Breast epithelium (tissue), 4 donors: ENCODE measurements at regions not wholly inside any gene's neighbourhood (a gene's known extent, or its start where the extent isn't known, plus 50 kb on each side); places are given as distances from the start of the nearest gene placed in this dataset.

Source experiments
- DNase-seq, 2 donors: peaks; one replicate each; pipeline ENCODE4 v3.0.0-alpha.2; 2019; ENCODE audit warnings: low spot score in 2 of 2
- H3K27ac ChIP-seq, 2 donors: fragments of 200-600 bp; sonication (generic) in 1 of 2; one replicate each; pipeline ENCODE4 v1.5.1; 2016 to 2019; ENCODE audit warnings: mild to moderate bottlenecking in 1 of 2
- H3K27me3 ChIP-seq, 2 donors: fragments of 200-600 bp; sonication (generic) in 1 of 2; one replicate each; pipeline versions ENCODE4 v1.5.1 to v1.6.0; 2017 to 2019; ENCODE audit warnings: control low read depth in 1 of 2, mild to moderate bottlenecking in 1 of 2
- H3K36me3 ChIP-seq: fragments of 200-600 bp; one replicate; pipeline ENCODE4 v1.5.1; 2019
- H3K4me1 ChIP-seq, 2 donors: fragments of 200-600 bp; sonication (generic); one replicate each; pipeline ENCODE4 v1.5.1; 2016 to 2019; ENCODE audit warnings: control low read depth in 1 of 2
- H3K4me3 ChIP-seq, 3 donors: fragments of 200-600 bp; sonication (generic); 1 replicate in 2 of 3; 2 replicates in 1 of 3; pipeline ENCODE4 v1.5.1; 2016 to 2019; ENCODE audit warnings: mild to moderate bottlenecking in 3 of 3, moderate library complexity in 2 of 3
- H3K9me3 ChIP-seq, 2 donors: fragments of 200-600 bp; sonication (generic) in 1 of 2; one replicate each; pipeline ENCODE4 v1.5.1; 2016 to 2019; ENCODE audit warnings: control low read depth in 1 of 2
- POLR2A ChIP-seq: fragments of 450-650 bp; IDR thresholded peaks from one replicate; pipeline ENCODE4 v1.6.1; 2016; ENCODE audit warnings: antibody characterized with exemption, mild to moderate bottlenecking, moderate library complexity
- POLR2AphosphoS5 ChIP-seq, 3 donors: sonication (generic); formaldehyde crosslinking; IDR thresholded peaks; one replicate each; pipeline ENCODE4 v1.6.1; 2017; ENCODE audit warnings: antibody characterized with exemption in 3 of 3
- intact Hi-C: fragments of 100-400 bp; cut with DNase I; formaldehyde crosslinking; loops from one replicate; pipeline ENCODE4 v1.15.1; 2023; ENCODE audit warnings: low total_unique reads
- TF ChIP-seq, protein P1 (sequence below), 3 donors: fragments of 450-650 bp; IDR thresholded peaks; one replicate each; pipeline ENCODE4 v1.5.1; 2016 to 2017; ENCODE audit warnings: antibody characterized with exemption in 3 of 3, mild to moderate bottlenecking in 3 of 3, moderate library complexity in 3 of 3

DNA sequence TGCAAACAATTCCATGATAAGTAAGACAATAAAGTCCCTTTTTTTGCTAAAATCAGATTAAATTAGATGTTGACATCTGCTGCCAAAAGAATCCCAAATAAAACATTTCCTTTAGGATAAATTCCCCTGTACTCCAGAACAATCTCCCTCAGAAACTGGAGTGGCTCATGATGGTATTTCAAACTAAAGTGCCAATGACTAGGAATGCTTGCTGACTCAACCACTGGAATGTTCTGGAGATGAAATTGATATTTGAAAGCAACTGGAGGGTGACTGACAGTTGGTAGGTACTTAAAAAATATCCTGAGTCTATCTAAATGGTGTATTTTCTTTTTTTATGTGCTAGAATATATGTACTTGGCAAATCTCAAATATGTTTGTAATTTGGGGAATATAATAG, 350.1 kb upstream of the TSHZ2 start:
- TF ChIP-seq, protein P1, sequence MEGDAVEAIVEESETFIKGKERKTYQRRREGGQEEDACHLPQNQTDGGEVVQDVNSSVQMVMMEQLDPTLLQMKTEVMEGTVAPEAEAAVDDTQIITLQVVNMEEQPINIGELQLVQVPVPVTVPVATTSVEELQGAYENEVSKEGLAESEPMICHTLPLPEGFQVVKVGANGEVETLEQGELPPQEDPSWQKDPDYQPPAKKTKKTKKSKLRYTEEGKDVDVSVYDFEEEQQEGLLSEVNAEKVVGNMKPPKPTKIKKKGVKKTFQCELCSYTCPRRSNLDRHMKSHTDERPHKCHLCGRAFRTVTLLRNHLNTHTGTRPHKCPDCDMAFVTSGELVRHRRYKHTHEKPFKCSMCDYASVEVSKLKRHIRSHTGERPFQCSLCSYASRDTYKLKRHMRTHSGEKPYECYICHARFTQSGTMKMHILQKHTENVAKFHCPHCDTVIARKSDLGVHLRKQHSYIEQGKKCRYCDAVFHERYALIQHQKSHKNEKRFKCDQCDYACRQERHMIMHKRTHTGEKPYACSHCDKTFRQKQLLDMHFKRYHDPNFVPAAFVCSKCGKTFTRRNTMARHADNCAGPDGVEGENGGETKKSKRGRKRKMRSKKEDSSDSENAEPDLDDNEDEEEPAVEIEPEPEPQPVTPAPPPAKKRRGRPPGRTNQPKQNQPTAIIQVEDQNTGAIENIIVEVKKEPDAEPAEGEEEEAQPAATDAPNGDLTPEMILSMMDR (IDR thresholded peaks at IDR 0.05) = no peak
- TF ChIP-seq POLR2A (no peak), POLR2AphosphoS5 (IDR thresholded peaks at IDR 0.05) (no peak)
- intact Hi-C loops = no loop called here
- no peak for DNase-seq
- Histone ChIP-seq H3K27ac (no peak overlapping the region), H3K4me1 (no peaks in the 10 kb centered on the region), H3K9me3 (no peaks in the 10 kb centered on the region), H3K36me3 (no peaks in the 10 kb centered on the region), H3K4me3 (no peak overlapping the region), H3K27me3 (no peaks in the 10 kb centered on the region)

DNA sequence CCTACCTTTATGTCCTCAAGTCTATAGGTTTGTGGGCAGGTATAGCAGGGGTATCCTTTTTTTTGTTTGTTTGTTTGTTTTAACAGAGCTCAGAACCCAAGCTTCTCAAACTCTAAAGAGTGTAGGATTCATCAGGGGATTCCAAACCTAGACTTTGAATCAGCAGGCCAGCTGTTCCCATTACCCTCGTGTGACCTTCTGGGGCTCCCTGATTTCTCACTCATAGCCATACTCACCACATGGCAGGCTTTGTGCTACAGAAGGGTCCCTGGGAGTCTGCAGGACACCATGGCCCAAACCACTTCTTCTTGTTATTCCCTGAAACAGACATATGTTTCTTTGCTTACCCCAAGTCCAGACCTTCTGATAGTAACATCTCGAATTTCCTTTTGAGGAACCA, 350.8 kb upstream of the TSHZ2 start:
- no peak for DNase-seq
- Histone ChIP-seq H3K36me3 (no peaks in the 10 kb centered on the region), H3K9me3 (no peaks in the 10 kb centered on the region), H3K4me1 (no peaks in the 10 kb centered on the region), H3K4me3 (no peak overlapping the region), H3K27me3 (no peaks in the 10 kb centered on the region), H3K27ac (no peak overlapping the region)
- no peak for TF ChIP-seq POLR2A
- TF ChIP-seq, protein P1 (IDR thresholded peaks at IDR 0.05) = no peak
- no peak for TF ChIP-seq POLR2AphosphoS5 (IDR thresholded peaks at IDR 0.05)
- intact Hi-C loops = no loop called here

DNA sequence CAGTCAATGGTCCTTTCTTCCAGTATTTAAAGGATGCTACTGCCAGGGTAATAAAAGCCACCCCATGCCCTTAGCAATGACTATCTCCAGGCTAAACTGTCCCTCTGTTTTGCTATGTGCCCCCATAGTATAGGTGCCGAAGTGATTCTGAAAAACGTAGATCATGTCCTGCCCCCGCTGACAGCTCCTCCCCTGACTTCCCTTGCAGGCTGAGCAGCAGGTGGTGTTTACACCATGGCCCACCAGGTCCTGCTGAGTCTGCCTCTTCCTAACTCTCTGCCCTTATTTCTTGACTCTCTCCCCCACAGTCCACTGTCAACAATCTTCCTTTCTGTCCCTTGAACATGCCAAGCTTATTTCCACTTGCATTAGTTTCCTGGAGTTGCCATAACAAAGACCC, 352.5 kb upstream of the TSHZ2 start:
- no peaks in the 10 kb centered on the region for H3K4me1 ChIP-seq
- H3K27me3 ChIP-seq = no peaks in the 10 kb centered on the region
- no peaks in the 10 kb centered on the region for H3K36me3 ChIP-seq
- H3K27ac ChIP-seq = no peak overlapping the region
- intact Hi-C loops = no loop called here
- H3K9me3 ChIP-seq = no peaks in the 10 kb centered on the region
- no peak for DNase-seq
- no peak overlapping the region for H3K4me3 ChIP-seq
- TF ChIP-seq, protein P1 (IDR thresholded peaks at IDR 0.05) = no peak
- TF ChIP-seq POLR2AphosphoS5 (IDR thresholded peaks at IDR 0.05) = no peak
- TF ChIP-seq POLR2A = no peak

DNA sequence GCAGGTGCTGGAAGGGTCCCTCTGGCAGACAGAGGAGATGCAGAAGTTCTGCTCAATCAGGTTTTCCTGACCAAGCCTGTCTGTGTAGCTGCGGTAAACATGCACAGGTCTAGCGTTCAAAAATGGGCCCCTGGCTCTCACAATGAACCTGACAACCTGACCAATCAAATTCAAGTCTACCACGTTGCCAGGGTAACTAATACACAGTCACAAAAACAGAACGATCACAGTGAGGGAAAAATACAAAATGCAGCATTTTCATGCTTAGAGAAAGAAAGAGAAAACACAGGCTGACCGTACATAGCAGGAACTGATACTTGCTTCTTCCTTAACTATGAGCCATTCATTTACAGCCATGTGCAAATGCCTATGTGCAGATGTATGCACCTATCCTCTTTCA, 353.1 kb upstream of the TSHZ2 start:
- Histone ChIP-seq H3K27ac (no peak overlapping the region), H3K36me3 (no peaks in the 10 kb centered on the region), H3K4me1 (no peaks in the 10 kb centered on the region), H3K9me3 (no peaks in the 10 kb centered on the region), H3K27me3 (no peaks in the 10 kb centered on the region), H3K4me3 (no peak overlapping the region)
- intact Hi-C loops = no loop called here
- TF ChIP-seq, protein P1 (IDR thresholded peaks at IDR 0.05) = no peak
- no peak for DNase-seq

DNA sequence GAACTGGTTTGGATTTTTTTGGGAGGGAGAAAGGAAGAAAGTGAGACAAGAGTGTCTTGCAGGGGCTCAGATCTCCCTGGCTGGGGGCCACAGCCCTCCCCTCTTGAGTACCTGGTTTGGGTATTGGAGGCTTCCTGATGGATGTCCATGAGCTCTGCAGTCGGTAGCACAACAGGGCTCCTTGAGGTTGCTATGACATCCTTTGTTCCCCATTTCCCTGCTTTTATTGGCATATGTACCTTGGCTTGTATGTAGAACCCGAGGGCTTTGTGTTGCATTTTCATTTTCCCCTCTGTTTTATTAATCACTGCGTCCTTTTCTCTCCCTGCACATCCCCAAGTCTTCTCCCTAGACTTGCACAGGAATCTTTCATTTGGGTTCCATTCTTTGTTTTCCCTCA, 355.5 kb upstream of the TSHZ2 start:
- Histone ChIP-seq H3K4me1 (no peaks in the 10 kb centered on the region), H3K27ac (no peak overlapping the region), H3K4me3 (no peak overlapping the region), H3K27me3 (no peaks in the 10 kb centered on the region), H3K36me3 (no peaks in the 10 kb centered on the region), H3K9me3 (no peaks in the 10 kb centered on the region)
- intact Hi-C loops = no loop called here
- TF ChIP-seq, protein P1 (IDR thresholded peaks at IDR 0.05) = no peak
- TF ChIP-seq POLR2AphosphoS5 (IDR thresholded peaks at IDR 0.05) (no peak), POLR2A (no peak)
- no peak for DNase-seq
